Tibial artery (tissue), 4 donors: ENCODE measurements at regions not wholly inside any gene's neighbourhood (a gene's known extent, or its start where the extent isn't known, plus 50 kb on each side); places are given as distances from the start of the nearest gene placed in this dataset.

Experiments
- DNase-seq, 2 donors: peaks; one replicate each; pipeline ENCODE4 v3.0.0-alpha.2; 2019
- H3K27ac ChIP-seq, 2 donors: fragments of 200-600 bp; sonication (generic) in 1 of 2; 1 replicate in 1 of 2; 2 replicates in 1 of 2; pipeline ENCODE4 v1.5.1; 2018 to 2019; ENCODE audit warnings: mild to moderate bottlenecking in 1 of 2
- H3K27me3 ChIP-seq, 2 donors: fragments of 200-600 bp; sonication (generic) in 1 of 2; one replicate each; pipeline versions ENCODE4 v1.5.1 to v1.6.0; 2016 to 2019
- H3K36me3 ChIP-seq, 3 donors: fragments of 200-600 bp; sonication (generic) in 2 of 3; one replicate each; pipeline ENCODE4 v1.5.1; 2016 to 2019; ENCODE audit warnings: mild to moderate bottlenecking in 2 of 3
- H3K4me1 ChIP-seq, 4 donors: fragments of 200-600 bp; sonication (generic) in 2 of 4; 1 replicate in 3 of 4; 2 replicates in 1 of 4; pipeline ENCODE4 v1.5.1; 2016 to 2019
- H3K4me3 ChIP-seq, 2 donors: fragments of 200-600 bp; sonication (generic) in 1 of 2; 1 replicate in 1 of 2; 2 replicates in 1 of 2; pipeline ENCODE4 v1.5.1; 2018 to 2019; ENCODE audit warnings: mild to moderate bottlenecking in 2 of 2
- H3K9me3 ChIP-seq, 3 donors: fragments of 200-600 bp; sonication (generic) in 1 of 3; one replicate each; pipeline ENCODE4 v1.5.1; 2016 to 2019
- intact Hi-C: fragments of 100-400 bp; cut with DNase I; formaldehyde crosslinking; loops from one replicate; pipeline ENCODE4 v1.15.0; 2023; ENCODE audit warnings: low total_unique reads
- TF ChIP-seq, protein P1 (sequence below), 2 experiments: fragments of 200-600 bp in 1 of 2; fragments of 450-650 bp in 1 of 2; IDR thresholded peaks; one replicate each; pipeline ENCODE4 v1.5.1; 2017 to 2019; ENCODE audit warnings: antibody characterized with exemption in 2 of 2, mild to moderate bottlenecking in 1 of 2, moderate library complexity in 1 of 2

DNA sequence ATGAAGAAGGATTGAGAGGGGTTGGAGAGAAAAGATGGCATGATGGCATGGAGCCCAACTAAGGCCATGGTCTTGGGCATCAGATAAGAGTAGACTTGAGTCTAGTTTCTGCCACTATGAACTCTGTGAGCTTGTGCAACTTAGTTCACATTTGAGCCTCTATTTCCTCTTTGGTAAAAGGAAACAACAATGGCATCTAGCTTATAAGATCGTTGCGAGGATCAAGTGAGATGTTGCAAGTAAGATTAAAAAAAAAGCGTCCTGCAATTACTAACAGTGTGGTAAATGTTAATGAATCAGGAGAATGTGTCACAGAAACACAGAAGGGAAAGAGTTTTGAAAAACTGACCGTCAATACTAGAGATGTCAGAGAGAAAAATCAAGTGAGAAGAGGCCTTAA is 202.9 kb upstream of the FGGY start:
- H3K4me3 ChIP-seq: no peak overlapping the region
- no peaks in the 10 kb centered on the region for H3K36me3 ChIP-seq
- TF ChIP-seq, protein P1, sequence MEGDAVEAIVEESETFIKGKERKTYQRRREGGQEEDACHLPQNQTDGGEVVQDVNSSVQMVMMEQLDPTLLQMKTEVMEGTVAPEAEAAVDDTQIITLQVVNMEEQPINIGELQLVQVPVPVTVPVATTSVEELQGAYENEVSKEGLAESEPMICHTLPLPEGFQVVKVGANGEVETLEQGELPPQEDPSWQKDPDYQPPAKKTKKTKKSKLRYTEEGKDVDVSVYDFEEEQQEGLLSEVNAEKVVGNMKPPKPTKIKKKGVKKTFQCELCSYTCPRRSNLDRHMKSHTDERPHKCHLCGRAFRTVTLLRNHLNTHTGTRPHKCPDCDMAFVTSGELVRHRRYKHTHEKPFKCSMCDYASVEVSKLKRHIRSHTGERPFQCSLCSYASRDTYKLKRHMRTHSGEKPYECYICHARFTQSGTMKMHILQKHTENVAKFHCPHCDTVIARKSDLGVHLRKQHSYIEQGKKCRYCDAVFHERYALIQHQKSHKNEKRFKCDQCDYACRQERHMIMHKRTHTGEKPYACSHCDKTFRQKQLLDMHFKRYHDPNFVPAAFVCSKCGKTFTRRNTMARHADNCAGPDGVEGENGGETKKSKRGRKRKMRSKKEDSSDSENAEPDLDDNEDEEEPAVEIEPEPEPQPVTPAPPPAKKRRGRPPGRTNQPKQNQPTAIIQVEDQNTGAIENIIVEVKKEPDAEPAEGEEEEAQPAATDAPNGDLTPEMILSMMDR (IDR thresholded peaks at IDR 0.05): no peak
- H3K9me3 ChIP-seq: peaks cover 0 to 8% (median 0%) of the 10 kb centered on the region in 3 donors
- intact Hi-C loops: no loop called here
- H3K27me3 ChIP-seq: no peaks in the 10 kb centered on the region
- H3K4me1 ChIP-seq: no peaks in the 10 kb centered on the region
- DNase-seq: no peak
- H3K27ac ChIP-seq: no peak overlapping the region

DNA sequence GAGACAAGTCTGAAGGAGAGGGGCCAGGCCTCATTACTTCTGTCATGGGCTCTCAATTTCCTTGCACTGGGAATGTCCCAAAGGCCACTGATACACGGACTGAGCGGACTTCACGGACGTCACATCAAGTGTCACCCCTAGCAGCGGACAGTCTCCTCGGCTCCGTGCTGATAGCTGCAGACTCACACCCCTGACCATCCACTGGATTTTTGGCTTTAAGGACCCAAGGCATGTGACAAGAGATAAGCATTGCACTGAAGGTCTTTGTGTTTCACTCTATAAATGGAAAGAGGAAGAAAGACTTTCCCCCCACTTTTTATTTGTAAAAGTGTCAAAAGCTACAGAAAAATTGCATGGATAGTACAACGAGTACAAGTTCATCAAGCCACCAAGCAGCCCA is 200.4 kb upstream of the FGGY start:
- intact Hi-C loops: no loop called here
- no peaks in the 10 kb centered on the region for H3K4me1 ChIP-seq
- no peak overlapping the region for H3K4me3 ChIP-seq
- TF ChIP-seq, protein P1 (IDR thresholded peaks at IDR 0.05): no peak
- no peaks in the 10 kb centered on the region for H3K9me3 ChIP-seq
- H3K36me3 ChIP-seq: no peaks in the 10 kb centered on the region
- no peaks in the 10 kb centered on the region for H3K27me3 ChIP-seq
- no peak for DNase-seq
- H3K27ac ChIP-seq: no peak overlapping the region

DNA sequence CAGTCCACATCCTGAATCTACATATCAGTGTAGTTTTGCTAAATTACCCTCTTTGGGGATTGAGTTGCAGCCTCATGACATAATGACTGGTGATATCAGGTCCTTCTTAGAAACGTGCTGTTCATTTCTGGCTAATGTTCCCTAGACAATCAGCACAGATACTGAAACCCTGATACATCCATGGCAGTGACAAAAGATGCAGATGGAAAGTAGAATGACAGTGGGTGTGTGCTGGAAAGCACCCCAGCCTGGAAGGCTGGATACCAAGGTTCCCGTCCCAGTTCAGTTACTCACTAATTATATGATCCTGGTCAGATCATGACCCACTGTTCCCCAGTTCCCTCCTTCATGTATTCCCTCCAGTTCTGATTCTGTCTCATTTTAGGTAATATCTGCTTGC is 198.2 kb upstream of the FGGY start:
- no peaks in the 10 kb centered on the region for H3K36me3 ChIP-seq
- TF ChIP-seq, protein P1 (IDR thresholded peaks at IDR 0.05): no peak
- DNase-seq: no peak
- no peaks in the 10 kb centered on the region for H3K27me3 ChIP-seq
- no peak overlapping the region for H3K27ac ChIP-seq
- no peaks in the 10 kb centered on the region for H3K4me1 ChIP-seq
- intact Hi-C loops: no loop called here
- no peak overlapping the region for H3K4me3 ChIP-seq
- no peaks in the 10 kb centered on the region for H3K9me3 ChIP-seq

DNA sequence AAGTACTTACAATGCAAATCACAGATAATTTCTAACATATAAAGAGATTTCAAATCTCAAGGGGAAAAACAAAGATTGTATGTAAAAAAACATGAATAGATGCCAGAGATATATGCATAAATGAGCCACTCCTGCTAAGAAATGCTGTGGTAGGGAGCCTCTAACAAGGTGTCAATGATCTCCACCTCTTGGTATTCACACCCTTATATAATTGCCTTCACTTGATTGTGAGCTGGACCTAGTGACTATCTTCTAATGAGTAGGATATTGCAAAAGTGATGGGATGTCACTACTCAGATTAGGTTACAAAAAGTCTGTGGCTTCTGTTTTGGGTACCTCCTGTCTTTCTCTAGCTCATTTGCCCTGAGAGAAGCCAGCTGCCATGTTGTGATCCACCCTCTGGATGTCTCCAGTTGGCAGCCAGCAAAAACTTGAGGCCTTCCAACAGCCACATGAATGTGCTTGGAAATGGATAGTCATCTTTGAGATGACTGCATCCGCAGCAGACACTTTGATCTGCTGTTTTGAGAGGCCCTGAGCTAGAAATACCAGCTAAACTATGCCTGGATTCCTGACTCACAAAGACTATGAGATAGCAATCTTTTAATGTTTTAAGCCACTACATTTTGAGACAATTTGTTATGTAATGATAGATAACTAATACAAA is 196.1 kb upstream of the FGGY start:
- TF ChIP-seq, protein P1 (IDR thresholded peaks at IDR 0.05): no peak
- H3K27me3 ChIP-seq: no peaks in the 10 kb centered on the region
- H3K27ac ChIP-seq: no peak overlapping the region
- intact Hi-C loops: no loop called here
- no peak for DNase-seq
- no peaks in the 10 kb centered on the region for H3K36me3 ChIP-seq
- no peak overlapping the region for H3K4me3 ChIP-seq
- H3K4me1 ChIP-seq: peaks cover 0 to 7% (median 2%) of the 10 kb centered on the region in 4 donors
- no peaks in the 10 kb centered on the region for H3K9me3 ChIP-seq

DNA sequence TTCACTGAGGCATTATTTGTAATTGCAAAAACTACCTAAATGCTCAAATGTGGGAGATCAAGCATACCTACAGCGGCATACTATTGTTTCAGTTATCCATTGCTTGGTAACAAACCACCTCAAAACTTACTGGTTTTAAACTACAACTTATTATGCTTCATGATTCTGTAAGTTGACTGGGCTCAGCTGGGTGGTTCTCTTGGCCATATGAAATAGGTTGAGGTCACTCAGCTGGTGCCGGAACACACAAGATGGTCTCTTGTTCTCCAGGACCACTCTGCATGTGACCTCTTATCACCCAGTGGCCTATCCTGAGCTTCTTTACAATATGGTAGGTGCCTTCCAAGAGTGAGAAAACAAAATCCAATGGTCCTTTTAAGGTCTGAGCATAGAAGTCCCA is 195.4 kb upstream of the FGGY start:
- TF ChIP-seq, protein P1 (IDR thresholded peaks at IDR 0.05): no peak
- Histone ChIP-seq H3K27ac (no peak overlapping the region), H3K4me1 (peaks cover 0 to 13% (median 5%) of the 10 kb centered on the region in 4 donors), H3K9me3 (no peaks in the 10 kb centered on the region), H3K27me3 (no peaks in the 10 kb centered on the region), H3K4me3 (no peak overlapping the region), H3K36me3 (no peaks in the 10 kb centered on the region)
- no peak for DNase-seq
- intact Hi-C loops: no loop called here

DNA sequence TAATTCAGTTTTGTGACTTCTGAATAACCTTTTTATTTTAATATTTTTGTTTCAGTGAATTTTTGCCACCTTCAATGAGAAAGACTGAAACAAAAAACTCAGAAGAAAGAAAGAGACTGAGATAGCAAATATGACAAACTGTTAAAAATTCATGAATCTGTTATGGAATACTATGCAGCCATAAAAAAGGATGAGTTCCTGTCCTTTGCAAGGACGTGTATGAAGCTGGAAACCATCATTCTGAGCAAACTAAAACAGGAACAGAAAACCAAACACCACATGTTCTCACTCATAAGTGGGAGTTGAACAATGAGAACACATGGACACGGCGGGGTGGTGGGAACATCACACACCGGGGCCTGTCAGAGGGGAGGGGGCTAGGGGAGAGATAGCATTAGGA is 193.4 kb upstream of the FGGY start:
- no peak for DNase-seq
- H3K4me1 ChIP-seq: peaks cover 0 to 26% (median 13%) of the 10 kb centered on the region in 4 donors
- intact Hi-C loops: no loop called here
- H3K27ac ChIP-seq: no peak overlapping the region
- TF ChIP-seq, protein P1 (IDR thresholded peaks at IDR 0.05): no peak
- no peaks in the 10 kb centered on the region for H3K36me3 ChIP-seq
- no peak overlapping the region for H3K4me3 ChIP-seq
- H3K27me3 ChIP-seq: no peaks in the 10 kb centered on the region
- H3K9me3 ChIP-seq: no peaks in the 10 kb centered on the region
